ENCODE measurements at regions not wholly inside any gene's neighbourhood (a gene's known extent, or its start where the extent isn't known, plus 50 kb on each side); places are given as distances from the start of the nearest gene placed in this dataset.

- no peak for TF ChIP-seq EP300 (IDR thresholded peaks at IDR 0.05; ENCODE audit: low read depth)
- TF ChIP-seq CTCF (IDR thresholded peaks at IDR 0.05): no peak
- TF ChIP-seq POLR2AphosphoS5 (IDR thresholded peaks at IDR 0.05): no peak
- TF ChIP-seq POLR2A (IDR thresholded peaks at IDR 0.05): no peak
These were observed 174.0 kb upstream of the NDST4 start for GRCh38 chr4:115287426-115287825.

Data from transverse colon (tissue), 4 donors.